ENCODE measurements at regions not wholly inside any gene's neighbourhood (a gene's known extent, or its start where the extent isn't known, plus 50 kb on each side); places are given as distances from the start of the nearest gene placed in this dataset.

DNA sequence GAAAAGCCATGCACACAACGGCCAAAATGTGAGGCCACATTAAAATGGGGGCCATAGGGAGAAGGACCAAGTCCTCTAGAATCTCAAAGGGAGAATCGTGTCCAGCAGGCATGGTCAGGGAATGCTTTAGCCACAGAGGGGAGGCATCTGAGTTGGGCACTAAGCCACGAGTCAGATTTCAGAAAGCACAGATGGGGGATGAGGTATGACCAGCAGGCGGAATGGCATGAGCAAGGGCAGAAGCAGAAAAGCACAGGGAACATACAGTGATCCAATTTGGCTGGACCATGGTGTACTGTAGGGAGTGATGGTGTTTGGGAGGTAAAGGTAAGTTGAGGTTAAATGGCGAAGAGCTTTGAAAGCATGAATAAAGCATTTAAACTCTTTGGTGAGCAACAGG lies 214.6 kb downstream of the TLE1 start:
- no peak overlapping the region for H3K4me3 ChIP-seq (replicated peaks in 1 of 3; ENCODE audit: insufficient read depth in 1 of 3, low read depth in 1 of 3, low read length in 3 of 3)
- dilution Hi-C loops (cut with MboI; ENCODE audit: extremely low pct_ligation_motif_present, low sequenced_read_pairs) = no loop called here
- no peaks in the 10 kb centered on the region for H3K9me3 ChIP-seq (replicated peaks; ENCODE audit: control insufficient read depth, insufficient read depth, low read length)
- BruUV-seq (replicated peaks) = no TSS peak
- no peak overlapping the region for H3K4me2 ChIP-seq (ENCODE audit: insufficient read depth, low read length)
- H3K79me2 ChIP-seq (ENCODE audit: control insufficient read depth, insufficient read depth, low read length) = no peaks in the 10 kb centered on the region
- ChIA-PET CTCF (interaction anchor here (1.6 kb wide), 1 partner anchor 10 kb away, joined by 6 read pairs; no protein-coding TSS in a partner anchor), POLR2A (no interaction called here)
- H4K20me1 ChIP-seq (replicated peaks; ENCODE audit: control insufficient read depth, extremely low read depth, insufficient read depth, low read length) = no peaks in the 10 kb centered on the region
- no peaks in the 10 kb centered on the region for H3K36me3 ChIP-seq (ENCODE audit: control insufficient read depth in 2 of 2, extremely low read depth in 1 of 2, insufficient read depth in 2 of 2, low read length in 2 of 2)
- H3K9ac ChIP-seq (replicated peaks; ENCODE audit: extremely low read depth, insufficient read depth, low read length) = no peak overlapping the region
- no peak for DNase-seq (ENCODE audit: low read depth, low spot score)
- no peaks in the 10 kb centered on the region for H3K9me1 ChIP-seq (replicated peaks; ENCODE audit: control insufficient read depth, extremely low read depth, insufficient read depth, low read length)
- intact Hi-C loops (cut with micrococcal nuclease) = no loop called here
- no peak for FAIRE-seq
- H3K4me1 ChIP-seq (ENCODE audit: control insufficient read depth, extremely low read depth, insufficient read depth, low read length) = no peaks in the 10 kb centered on the region
- H3K27me3 ChIP-seq (ENCODE audit: control insufficient read depth in 2 of 2, insufficient read depth in 2 of 2, low read length in 2 of 2) = no peaks in the 10 kb centered on the region
- H3K27ac ChIP-seq (ENCODE audit: insufficient read depth, low read depth, low read length) = no peak overlapping the region
- no peak overlapping the region for H2AFZ ChIP-seq (ENCODE audit: low read depth, low read length)
- TF ChIP-seq POLR2A (IDR thresholded peaks at IDR 0.05; ENCODE audit: low read depth, low read length) (no peak), POLR2AphosphoS5 (IDR thresholded peaks at IDR 0.05; ENCODE audit: insufficient read depth, low read depth, low read length) (no peak), EZH2 (IDR thresholded peaks at IDR 0.05; ENCODE audit: borderline replicate concordance, low read depth, low read length, severe bottlenecking) (no peak), MYC (IDR thresholded peaks at IDR 0.05; ENCODE audit: low read depth, low read length) (no peak), GATA2 (IDR thresholded peaks at IDR 0.05; ENCODE audit: insufficient read depth, insufficient read length, low read depth, low read length) (no peak), FOS (IDR thresholded peaks at IDR 0.05; ENCODE audit: borderline replicate concordance, insufficient read depth, low read length) (no peak), JUN (IDR thresholded peaks at IDR 0.05; ENCODE audit: borderline replicate concordance, insufficient read depth, insufficient read length, low read depth) (no peak)
- TF ChIP-seq, protein P1, sequence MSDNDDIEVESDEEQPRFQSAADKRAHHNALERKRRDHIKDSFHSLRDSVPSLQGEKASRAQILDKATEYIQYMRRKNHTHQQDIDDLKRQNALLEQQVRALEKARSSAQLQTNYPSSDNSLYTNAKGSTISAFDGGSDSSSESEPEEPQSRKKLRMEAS (IDR thresholded peaks at IDR 0.05; ENCODE audit: insufficient read depth, insufficient read length) = no peak
- TF ChIP-seq, protein P2, sequence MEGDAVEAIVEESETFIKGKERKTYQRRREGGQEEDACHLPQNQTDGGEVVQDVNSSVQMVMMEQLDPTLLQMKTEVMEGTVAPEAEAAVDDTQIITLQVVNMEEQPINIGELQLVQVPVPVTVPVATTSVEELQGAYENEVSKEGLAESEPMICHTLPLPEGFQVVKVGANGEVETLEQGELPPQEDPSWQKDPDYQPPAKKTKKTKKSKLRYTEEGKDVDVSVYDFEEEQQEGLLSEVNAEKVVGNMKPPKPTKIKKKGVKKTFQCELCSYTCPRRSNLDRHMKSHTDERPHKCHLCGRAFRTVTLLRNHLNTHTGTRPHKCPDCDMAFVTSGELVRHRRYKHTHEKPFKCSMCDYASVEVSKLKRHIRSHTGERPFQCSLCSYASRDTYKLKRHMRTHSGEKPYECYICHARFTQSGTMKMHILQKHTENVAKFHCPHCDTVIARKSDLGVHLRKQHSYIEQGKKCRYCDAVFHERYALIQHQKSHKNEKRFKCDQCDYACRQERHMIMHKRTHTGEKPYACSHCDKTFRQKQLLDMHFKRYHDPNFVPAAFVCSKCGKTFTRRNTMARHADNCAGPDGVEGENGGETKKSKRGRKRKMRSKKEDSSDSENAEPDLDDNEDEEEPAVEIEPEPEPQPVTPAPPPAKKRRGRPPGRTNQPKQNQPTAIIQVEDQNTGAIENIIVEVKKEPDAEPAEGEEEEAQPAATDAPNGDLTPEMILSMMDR (IDR thresholded peaks at IDR 0.05; ENCODE audit: extremely low read depth in 1 of 2, insufficient read depth in 1 of 2, low read depth in 1 of 2, low read length in 2 of 2) = no peak
